ENCODE measurements at regions not wholly inside any gene's neighbourhood (a gene's known extent, or its start where the extent isn't known, plus 50 kb on each side); places are given as distances from the start of the nearest gene placed in this dataset.

GRCh38 chr11:106152013-106152412, 74.6 kb downstream of the AASDHPPT start:
- no peak for TF ChIP-seq BRCA1 (IDR thresholded peaks at IDR 0.05)
- TF ChIP-seq BRCA1 (CRISPR knock-in tag; IDR thresholded peaks at IDR 0.05) = no peak
- TF ChIP-seq ZNF354B (CRISPR knock-in tag; IDR thresholded peaks at IDR 0.05) = no peak
- no peak for TF ChIP-seq TOE1 (IDR thresholded peaks at IDR 0.05; ENCODE audit: borderline replicate concordance)
- no peak for TF ChIP-seq TOE1 (CRISPR knock-in tag; IDR thresholded peaks at IDR 0.05; ENCODE audit: borderline replicate concordance, low read depth)
- no peak for TF ChIP-seq TRIM24 (IDR thresholded peaks at IDR 0.05)
- TF ChIP-seq MYC (IDR thresholded peaks at IDR 0.05; ENCODE audit: low read depth, low read length) = no peak
- TF ChIP-seq MYC (CRISPR knock-in tag; IDR thresholded peaks at IDR 0.05; ENCODE audit: borderline replicate concordance, low read depth) = no peak
- TF ChIP-seq TAF1 (IDR thresholded peaks at IDR 0.05; ENCODE audit: control insufficient read depth, extremely low read depth, insufficient read depth, low read length, severe bottlenecking) = no peak
- TF ChIP-seq CTCF (IDR thresholded peaks at IDR 0.05 in 2 of 3, conservative IDR thresholded peaks at IDR 0.05 in 1 of 3; ENCODE audit: insufficient read depth in 2 of 3, low read depth in 1 of 3, low read length in 3 of 3) = no peak

Measured in K562 (cell line).